AG04449 (cell line): ENCODE measurements at regions not wholly inside any gene's neighbourhood (a gene's known extent, or its start where the extent isn't known, plus 50 kb on each side); places are given as distances from the start of the nearest gene placed in this dataset.

ENCODE experiments used
- CTCF ChIA-PET: fragments of 350-600 bp; formaldehyde crosslinking; extraction: SDS; loops from one replicate; lab custom pipeline; 2021; ENCODE audit warnings: antibody characterized with exemption; lab: Yijun Ruan, JAX
- POLR2A ChIA-PET: fragments of 400-600, 350-600 bp; formaldehyde crosslinking; extraction: SDS; loops from one replicate; lab custom pipeline; 2020; ENCODE audit warnings: antibody characterized with exemption, inconsistent platforms; lab: Yijun Ruan, JAX
- DNase-seq: peaks from one replicate; pipeline ENCODE4 v3.0.0-alpha.2; 2010; ENCODE audit warnings: low read depth, low spot score
- H3K4me3 ChIP-seq: 2 replicates; pipeline ENCODE4 v1.5.1; 2011; ENCODE audit warnings: low read depth, mild to moderate bottlenecking, control low read depth, low read length
- CTCF ChIP-seq: IDR thresholded peaks from one replicate; pipeline ENCODE4 v1.5.1; 2011; ENCODE audit warnings: mild to moderate bottlenecking, moderate library complexity, low read length, control low read depth, inconsistent platforms; ENCODE audit not compliant: insufficient read depth; ENCODE audit errors: missing control alignments

- no peak overlapping the region for H3K4me3 ChIP-seq
- DNase-seq = no peak
- ChIA-PET POLR2A (no interaction called here), CTCF (no interaction called here)
- TF ChIP-seq CTCF = no peak
These were observed 1380.1 kb downstream of the SUCLG1 start for GRCh38 chr2:83079007-83079406.

GRCh38 chr2:83072767-83073166 lies 1386.3 kb downstream of the SUCLG1 start:
- TF ChIP-seq CTCF = no peak
- DNase-seq = no peak
- ChIA-PET POLR2A (no interaction called here), CTCF (no interaction called here)
- no peak overlapping the region for H3K4me3 ChIP-seq

GRCh38 chr2:83071914-83072313 lies 1387.2 kb downstream of the SUCLG1 start:
- no peak overlapping the region for H3K4me3 ChIP-seq
- DNase-seq = no peak
- ChIA-PET CTCF (no interaction called here), POLR2A (no interaction called here)
- no peak for TF ChIP-seq CTCF

- no peak for TF ChIP-seq CTCF
- ChIA-PET POLR2A (no interaction called here), CTCF (no interaction called here)
- H3K4me3 ChIP-seq = no peak overlapping the region
- no peak for DNase-seq
These were observed 1387.7 kb downstream of the SUCLG1 start for GRCh38 chr2:83071352-83071751.

- no peak overlapping the region for H3K4me3 ChIP-seq
- TF ChIP-seq CTCF = no peak
- ChIA-PET POLR2A (no interaction called here), CTCF (interaction anchor here (0.9 kb wide), 1 partner anchor 35 kb away, joined by 3 read pairs; no protein-coding TSS in a partner anchor)
- no peak for DNase-seq
These were observed 1389.4 kb downstream of the SUCLG1 start for GRCh38 chr2:83069724-83070123.

- TF ChIP-seq CTCF = no peak
- ChIA-PET CTCF (interaction anchor here (0.9 kb wide), 1 partner anchor 36 kb away, joined by 3 read pairs; no protein-coding TSS in a partner anchor), POLR2A (no interaction called here)
- no peak overlapping the region for H3K4me3 ChIP-seq
- DNase-seq = no peak
These were observed 1390.4 kb downstream of the SUCLG1 start for GRCh38 chr2:83068714-83069113.
